K562 (cell line): ENCODE measurements at regions not wholly inside any gene's neighbourhood (a gene's known extent, or its start where the extent isn't known, plus 50 kb on each side); places are given as distances from the start of the nearest gene placed in this dataset.

ENCODE experiments used
- ATAC-seq: fragments of 200-7000 bp; cut with Tn5 transposase; 3 replicates; pipeline ENCODE4 v1.9.1; 2020; ENCODE audit warnings: moderate library complexity
- BruUV-seq: library from RNA; stranded (reverse); fragments of 400-500 nt; replicated peaks from 2 replicates; lab custom pipeline; 2021; lab: Mats Ljungman, UMichigan
- CTCF ChIA-PET: fragments of 300-600 bp; formaldehyde crosslinking; extraction: SDS; loops from one replicate; lab custom pipeline; 2021; ENCODE audit warnings: low intra/inter-chr PET ratio; lab: Yijun Ruan, JAX
- POLR2A ChIA-PET: fragments of 300-600, 350-650 bp; sonication (Branson Sonifier 250); formaldehyde crosslinking; extraction: SDS; loops from one replicate; lab custom pipeline; 2021; ENCODE audit warnings: antibody characterized with exemption, inconsistent platforms; lab: Yijun Ruan, JAX
- DNase-seq, 4 experiments: peaks; one replicate each; pipeline versions ENCODE4 v3.0.0 to v3.0.0-alpha.2; 2011 to 2018; ENCODE audit warnings: low spot score in 3 of 4, mixed read lengths in 3 of 4; ENCODE audit errors: extremely low read depth in 1 of 4
- FAIRE-seq: peaks from 2 replicates; lab custom pipeline; 2011; peaks lifted over from hg19 to GRCh38; lab: Jason Lieb, UNC
- H2AFZ ChIP-seq: 2 replicates; pipeline ENCODE4 v1.6.0; 2011; ENCODE audit warnings: low read depth, low read length, control low read depth, inconsistent platforms
- H3K27ac ChIP-seq: fragments of 200-600 bp; 3 replicates; pipeline ENCODE4 v1.8.0; 2011; ENCODE audit warnings: low read depth, mild to moderate bottlenecking, control low read depth, inconsistent platforms, low read length, moderate library complexity, mixed read lengths; ENCODE audit errors: extremely low read depth
- H3K27me3 ChIP-seq, 2 experiments: fragments of 300-600 bp in 1 of 2; 2 replicates in 1 of 2; 3 replicates in 1 of 2; pipeline versions ENCODE4 v1.6.0 to v1.8.0; 2011; ENCODE audit warnings: inconsistent platforms in 2 of 2, low read length in 2 of 2, mild to moderate bottlenecking in 1 of 2, mixed read lengths in 1 of 2, moderate library complexity in 1 of 2; ENCODE audit not compliant: control insufficient read depth in 2 of 2, insufficient read depth in 2 of 2
- H3K36me3 ChIP-seq: fragments of 300-600 bp; 3 replicates; pipeline ENCODE4 v1.8.0; 2011; ENCODE audit warnings: mild to moderate bottlenecking, low read length, inconsistent platforms; ENCODE audit not compliant: control insufficient read depth, insufficient read depth
- H3K4me1 ChIP-seq, 2 experiments: fragments of 200-600 bp in 1 of 2; replicated peaks in 1 of 2; 2 replicates in 1 of 2; 3 replicates in 1 of 2; pipeline versions ENCODE4 v1.5.1 to v1.8.0; 2011; ENCODE audit warnings: inconsistent platforms in 2 of 2, low read length in 2 of 2, mild to moderate bottlenecking in 1 of 2, mixed read lengths in 1 of 2, moderate library complexity in 1 of 2; ENCODE audit not compliant: control insufficient read depth in 2 of 2, insufficient read depth in 2 of 2
- H3K4me2 ChIP-seq: 2 replicates; pipeline ENCODE4 v1.6.1; 2011; ENCODE audit warnings: low read length, control low read depth, inconsistent platforms, mixed read lengths; ENCODE audit not compliant: insufficient read depth
- H3K4me3 ChIP-seq: fragments of 200-600 bp; sonication (generic), shearing (Covaris generic); 2 replicates; pipeline ENCODE4 v1.5.1; 2016; ENCODE audit warnings: control low read depth, inconsistent platforms
- H3K79me2 ChIP-seq: fragments of 200-600 bp; 3 replicates; pipeline ENCODE4 v1.8.0; 2011; ENCODE audit warnings: low read length, inconsistent platforms; ENCODE audit not compliant: control insufficient read depth, insufficient read depth
- H3K9ac ChIP-seq, 2 experiments: 2 replicates each; pipeline versions ENCODE4 v1.6.0 to v1.6.1; 2011; ENCODE audit warnings: low read depth in 2 of 2, low read length in 2 of 2, control low read depth in 1 of 2, inconsistent platforms in 1 of 2, mild to moderate bottlenecking in 1 of 2, mixed read lengths in 1 of 2; ENCODE audit not compliant: insufficient read depth in 1 of 2
- H3K9me1 ChIP-seq: one replicate; pipeline ENCODE4 v1.6.0; 2011; ENCODE audit warnings: inconsistent platforms, mild to moderate bottlenecking, low read length, moderate library complexity; ENCODE audit not compliant: control insufficient read depth, insufficient read depth
- H3K9me3 ChIP-seq: replicated peaks from 2 replicates; pipeline ENCODE4 v1.5.1; 2011; ENCODE audit warnings: low read depth, low read length, inconsistent platforms; ENCODE audit not compliant: control insufficient read depth, insufficient read depth
- H4K20me1 ChIP-seq: replicated peaks from 2 replicates; pipeline ENCODE4 v1.6.1; 2011; ENCODE audit warnings: low read length, inconsistent platforms, mixed read lengths; ENCODE audit not compliant: control insufficient read depth, insufficient read depth
- CBX2 ChIP-seq: fragments of 200-600 bp; sonication (generic); IDR thresholded peaks from one replicate; pipeline ENCODE4 v1.6.1; 2012; ENCODE audit warnings: mild to moderate bottlenecking, low read length, inconsistent platforms; ENCODE audit not compliant: insufficient read depth, poor library complexity, severe bottlenecking
- ELF2 ChIP-seq: fragments of 250-450 bp; sonication (Bioruptor Pico); IDR thresholded peaks from 2 replicates; pipeline ENCODE4 v1.5.0; 2021; ENCODE audit warnings: mild to moderate bottlenecking
- NUFIP1 ChIP-seq: fragments of 450-650 bp; IDR thresholded peaks from 2 replicates; pipeline ENCODE4 v1.6.1; 2018; ENCODE audit not compliant: partially characterized antibody
- YBX1 ChIP-seq: fragments of 450-650 bp; IDR thresholded peaks from 2 replicates; pipeline ENCODE4 v1.7.1; 2016; ENCODE audit warnings: mild to moderate bottlenecking
- WGBS: fragments of 100-300 bp; shearing (Covaris generic); methylation state at CpG from one replicate; pipeline ENCODE4 v1.1.6; 2016; ENCODE audit warnings: low coverage, mixed read lengths; ENCODE audit not compliant: insufficient coverage; ENCODE audit errors: missing lambda C conversion rate; 5-methylcytosine and 5-hydroxymethylcytosine counted together
- in situ Hi-C: fragments of 300-500 bp; cut with MboI; formaldehyde crosslinking; loops from 4 replicates; pipeline ENCODE4 v1.15.0; 2018; ENCODE audit warnings: inconsistent platforms, mixed read lengths
- intact Hi-C: fragments of 100-400 bp; cut with micrococcal nuclease; formaldehyde crosslinking; loops from 2 replicates; pipeline ENCODE4 v1.14.2; 2022
- TF ChIP-seq, protein P1 (sequence below): fragments of 450-650 bp; formaldehyde crosslinking; IDR thresholded peaks from 2 replicates; pipeline ENCODE4 v1.4.0; 2022; ENCODE audit warnings: missing genetic modification characterization

- ATAC-seq (no peak), FAIRE-seq (no peak), DNase-seq (no peak)
- Histone ChIP-seq H3K36me3 (no peaks in the 10 kb centered on the region), H2AFZ (no peak overlapping the region), H3K9me3 (no peaks in the 10 kb centered on the region; the same call in 1 of the 2 replicates), H3K4me3 (no peak overlapping the region), H3K9ac (no peak overlapping the region), H4K20me1 (no peaks in the 10 kb centered on the region)
- in situ Hi-C loops (no loop called here), intact Hi-C loops (no loop called here)
- POLR2A ChIA-PET, result no interaction called here
- CTCF ChIA-PET, result no interaction called here
- TF ChIP-seq CBX2 (no peak), NUFIP1 (no peak), YBX1 (no peak), ELF2 (no peak)
- TF ChIP-seq, protein P1, sequence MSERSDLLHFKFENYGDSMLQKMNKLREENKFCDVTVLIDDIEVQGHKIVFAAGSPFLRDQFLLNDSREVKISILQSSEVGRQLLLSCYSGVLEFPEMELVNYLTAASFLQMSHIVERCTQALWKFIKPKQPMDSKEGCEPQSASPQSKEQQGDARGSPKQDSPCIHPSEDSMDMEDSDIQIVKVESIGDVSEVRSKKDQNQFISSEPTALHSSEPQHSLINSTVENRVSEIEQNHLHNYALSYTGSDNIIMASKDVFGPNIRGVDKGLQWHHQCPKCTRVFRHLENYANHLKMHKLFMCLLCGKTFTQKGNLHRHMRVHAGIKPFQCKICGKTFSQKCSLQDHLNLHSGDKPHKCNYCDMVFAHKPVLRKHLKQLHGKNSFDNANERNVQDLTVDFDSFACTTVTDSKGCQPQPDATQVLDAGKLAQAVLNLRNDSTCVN (CRISPR knock-in tag), result no peak
- TF ChIP-seq, all 486 proteins: peak for 0
- Histone ChIP-seq H3K9me1 (no peaks in the 10 kb centered on the region), H3K79me2 (no peaks in the 10 kb centered on the region), H3K4me1 (peaks cover 4 to 9% of the 10 kb centered on the region in 2 experiments; a peak in 2 of 5 replicates), H3K27me3 (no peaks in the 10 kb centered on the region), H3K4me2 (no peak overlapping the region), H3K27ac (no peak overlapping the region)
- 12% methylated on average over 1 of the region's 1 CpG for WGBS
- no TSS peak for BruUV-seq
Measured at GRCh38 chr6:155740781-155741399, 285.3 kb upstream of the NOX3 start.
